GM18868 (cell line): ENCODE measurements at regions not wholly inside any gene's neighbourhood (a gene's known extent, or its start where the extent isn't known, plus 50 kb on each side); places are given as distances from the start of the nearest gene placed in this dataset.

Source experiments
- ATAC-seq: cut with Tn5 transposase; IDR thresholded peaks from one replicate; pipeline ENCODE4 v1.9.1; 2021; ENCODE audit warnings: mild to moderate bottlenecking, moderate library complexity; ENCODE audit not compliant: unreplicated experiment

GRCh38 chr9:108618906-108619550 lies 236.8 kb downstream of the ACTL7B start:
- ATAC-seq, result no peak

- no peak for ATAC-seq
Observed at GRCh38 chr9:108617676-108618075, 238.1 kb downstream of the ACTL7B start.

GRCh38 chr9:108615152-108615551 lies 240.6 kb downstream of the ACTL7B start:
- no peak for ATAC-seq

- no peak for ATAC-seq
Observed at GRCh38 chr9:108612513-108612912, 243.3 kb downstream of the ACTL7B start.

GRCh38 chr9:108609897-108610253 lies 245.9 kb downstream of the ACTL7B start:
- ATAC-seq, result no peak

- ATAC-seq, result no peak
Observed at GRCh38 chr9:108609227-108609896, 246.4 kb downstream of the ACTL7B start.

- no peak for ATAC-seq
Observed at GRCh38 chr9:108607607-108608006, 248.2 kb downstream of the ACTL7B start.

GRCh38 chr9:108606401-108606800 lies 249.4 kb downstream of the ACTL7B start:
- ATAC-seq, result no peak

GRCh38 chr9:108603141-108603540 lies 252.6 kb downstream of the ACTL7B start:
- ATAC-seq, result no peak

GRCh38 chr9:108600896-108601295 lies 254.9 kb downstream of the ACTL7B start:
- ATAC-seq, result no peak

GRCh38 chr9:108599571-108599970 lies 256.2 kb downstream of the ACTL7B start:
- no peak for ATAC-seq

- ATAC-seq, result no peak
Observed at GRCh38 chr9:108591121-108591520, 264.7 kb downstream of the ACTL7B start.

- no peak for ATAC-seq
Observed at GRCh38 chr9:108588246-108588645, 267.5 kb downstream of the ACTL7B start.

- ATAC-seq, result no peak
Observed at GRCh38 chr9:108586471-108587139, 269.2 kb downstream of the ACTL7B start.

- no peak for ATAC-seq
Observed at GRCh38 chr9:108584860-108585259, 270.9 kb downstream of the ACTL7B start.

GRCh38 chr9:108582726-108583125 lies 273.1 kb downstream of the ACTL7B start:
- ATAC-seq, result no peak

- ATAC-seq, result no peak
Observed at GRCh38 chr9:108579757-108580439, 275.9 kb downstream of the ACTL7B start.

- no peak for ATAC-seq
Observed at GRCh38 chr9:108575276-108575675, 280.5 kb downstream of the ACTL7B start.

- ATAC-seq, result no peak
Observed at GRCh38 chr9:108569624-108570023, 286.2 kb downstream of the ACTL7B start.

- ATAC-seq, result no peak
Observed at GRCh38 chr9:108568093-108568492, 287.7 kb downstream of the ACTL7B start.

GRCh38 chr9:108567571-108567970 lies 288.2 kb downstream of the ACTL7B start:
- ATAC-seq, result no peak
